K562 (cell line): ENCODE measurements at regions not wholly inside any gene's neighbourhood (a gene's known extent, or its start where the extent isn't known, plus 50 kb on each side); places are given as distances from the start of the nearest gene placed in this dataset.

Source experiments
- ARHGAP35 ChIP-seq: fragments of 450-650 bp; IDR thresholded peaks from 2 replicates; pipeline ENCODE4 v1.6.1; 2018; ENCODE audit not compliant: partially characterized antibody
- ATF7 ChIP-seq: fragments of 450-650 bp; IDR thresholded peaks from 2 replicates; pipeline ENCODE4 v1.7.1; 2014; ENCODE audit warnings: mild to moderate bottlenecking, moderate library complexity
- ETV6 ChIP-seq, 3 experiments: fragments of 150-350 bp in 1 of 3; sonication (generic) in 1 of 3; formaldehyde crosslinking in 1 of 3; IDR thresholded peaks; 2 replicates each; pipeline versions ENCODE4 v1.6.1 to v1.8.0; 2014 to 2022; ENCODE audit warnings: borderline replicate concordance in 2 of 3, low read depth in 2 of 3, antibody characterized with exemption in 1 of 3, low read length in 1 of 3, mild to moderate bottlenecking in 1 of 3, missing genetic modification reagents in 1 of 3
- FOXK2 ChIP-seq, 2 experiments: fragments of 450-650 bp; IDR thresholded peaks in 1 of 2; conservative IDR thresholded peaks in 1 of 2; 2 replicates each; pipeline ENCODE4 v1.6.1; 2016; ENCODE audit warnings: low read depth in 2 of 2, mild to moderate bottlenecking in 1 of 2
- HDAC1 ChIP-seq, 2 experiments: fragments of 450-650 bp; IDR thresholded peaks; 2 replicates each; pipeline ENCODE4 v1.6.1; 2016 to 2017; ENCODE audit warnings: inconsistent platforms in 1 of 2, mild to moderate bottlenecking in 1 of 2, moderate library complexity in 1 of 2
- MED1 ChIP-seq: sonication (generic); formaldehyde crosslinking; IDR thresholded peaks from 2 replicates; pipeline ENCODE4 v1.8.1; 2023; ENCODE audit warnings: missing genetic modification reagents, borderline replicate concordance
- MIER1 ChIP-seq: fragments of 450-650 bp; IDR thresholded peaks from 2 replicates; pipeline ENCODE4 v1.6.1; 2016; ENCODE audit warnings: antibody characterized with exemption, mild to moderate bottlenecking, low read depth
- PCBP2 ChIP-seq: fragments of 200-400 bp; formaldehyde crosslinking; IDR thresholded peaks from 2 replicates; pipeline ENCODE4 v1.6.1; 2018; ENCODE audit warnings: low read length, low read depth, mild to moderate bottlenecking, moderate library complexity; ENCODE audit not compliant: poor library complexity, severe bottlenecking
- ZNF445 ChIP-seq: fragments of 250-450 bp; sonication (Bioruptor Pico); IDR thresholded peaks from 2 replicates; pipeline ENCODE4 v1.4.0; 2020; ENCODE audit warnings: low read depth, mild to moderate bottlenecking, moderate library complexity
- TF ChIP-seq, protein P1 (sequence below): IDR thresholded peaks from 2 replicates; pipeline ENCODE4 v1.6.1; 2012; ENCODE audit warnings: low read depth, low read length, improper control_type of control experiment, borderline replicate concordance
- TF ChIP-seq, protein P2 (sequence below): sonication (generic); formaldehyde crosslinking; IDR thresholded peaks from 2 replicates; pipeline ENCODE4 v1.8.0; 2022; ENCODE audit warnings: mild to moderate bottlenecking, missing genetic modification reagents
- TF ChIP-seq, protein P3 (sequence below): fragments of 250-450 bp; sonication (Bioruptor Pico); IDR thresholded peaks from 2 replicates; pipeline ENCODE4 v1.5.1; 2021; ENCODE audit warnings: mild to moderate bottlenecking
- TF ChIP-seq, protein P4 (sequence below): fragments of 200-800 bp; sonication (Bioruptor generic); IDR thresholded peaks from 2 replicates; pipeline ENCODE4 v1.6.1; 2017; ENCODE audit warnings: missing genetic modification characterization, missing compliant biosample characterization

GRCh38 chr5:149429839-149430721, 51.0 kb upstream of the IL17B start (continued):
- TF ChIP-seq, protein P1, sequence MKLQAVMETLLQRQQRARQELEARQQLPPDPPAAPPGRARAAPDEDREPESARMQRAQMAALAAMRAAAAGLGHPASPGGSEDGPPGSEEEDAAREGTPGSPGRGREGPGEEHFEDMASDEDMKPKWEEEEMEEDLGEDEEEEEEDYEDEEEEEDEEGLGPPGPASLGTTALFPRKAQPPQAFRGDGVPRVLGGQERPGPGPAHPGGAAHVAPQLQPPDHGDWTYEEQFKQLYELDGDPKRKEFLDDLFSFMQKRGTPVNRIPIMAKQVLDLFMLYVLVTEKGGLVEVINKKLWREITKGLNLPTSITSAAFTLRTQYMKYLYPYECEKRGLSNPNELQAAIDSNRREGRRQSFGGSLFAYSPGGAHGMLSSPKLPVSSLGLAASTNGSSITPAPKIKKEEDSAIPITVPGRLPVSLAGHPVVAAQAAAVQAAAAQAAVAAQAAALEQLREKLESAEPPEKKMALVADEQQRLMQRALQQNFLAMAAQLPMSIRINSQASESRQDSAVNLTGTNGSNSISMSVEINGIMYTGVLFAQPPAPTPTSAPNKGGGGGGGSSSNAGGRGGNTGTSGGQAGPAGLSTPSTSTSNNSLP = peak; percentile 76; the same call in 1 of the 2 replicates
- TF ChIP-seq HDAC1 (IDR thresholded peaks at IDR 0.05) (0 out of 4 replicates have a peak, but pooled peaks of 1 of the 2 experiments have one; percentile 13), ARHGAP35 (no peak), FOXK2 (conservative IDR thresholded peaks at IDR 0.05 in 1 of 2, IDR thresholded peaks at IDR 0.05 in 1 of 2; ENCODE audit: low read depth in 2 of 2) (peak; percentile 53 to 78), ATF7 (peak; percentile 64), ETV6 (IDR thresholded peaks at IDR 0.05; ENCODE audit: borderline replicate concordance in 1 of 2, low read depth in 2 of 2, low read length in 1 of 2) (peak in 1 of 2 experiments; percentile 52; a peak in 1 of 4 replicates), ETV6 (CRISPR knock-in tag; IDR thresholded peaks at IDR 0.05; ENCODE audit: borderline replicate concordance) (no peak), MIER1 (no peak), MED1 (CRISPR knock-in tag) (no peak), ZNF445 (CRISPR knock-in tag) (no peak), PCBP2 (no peak)
- TF ChIP-seq, protein P2, sequence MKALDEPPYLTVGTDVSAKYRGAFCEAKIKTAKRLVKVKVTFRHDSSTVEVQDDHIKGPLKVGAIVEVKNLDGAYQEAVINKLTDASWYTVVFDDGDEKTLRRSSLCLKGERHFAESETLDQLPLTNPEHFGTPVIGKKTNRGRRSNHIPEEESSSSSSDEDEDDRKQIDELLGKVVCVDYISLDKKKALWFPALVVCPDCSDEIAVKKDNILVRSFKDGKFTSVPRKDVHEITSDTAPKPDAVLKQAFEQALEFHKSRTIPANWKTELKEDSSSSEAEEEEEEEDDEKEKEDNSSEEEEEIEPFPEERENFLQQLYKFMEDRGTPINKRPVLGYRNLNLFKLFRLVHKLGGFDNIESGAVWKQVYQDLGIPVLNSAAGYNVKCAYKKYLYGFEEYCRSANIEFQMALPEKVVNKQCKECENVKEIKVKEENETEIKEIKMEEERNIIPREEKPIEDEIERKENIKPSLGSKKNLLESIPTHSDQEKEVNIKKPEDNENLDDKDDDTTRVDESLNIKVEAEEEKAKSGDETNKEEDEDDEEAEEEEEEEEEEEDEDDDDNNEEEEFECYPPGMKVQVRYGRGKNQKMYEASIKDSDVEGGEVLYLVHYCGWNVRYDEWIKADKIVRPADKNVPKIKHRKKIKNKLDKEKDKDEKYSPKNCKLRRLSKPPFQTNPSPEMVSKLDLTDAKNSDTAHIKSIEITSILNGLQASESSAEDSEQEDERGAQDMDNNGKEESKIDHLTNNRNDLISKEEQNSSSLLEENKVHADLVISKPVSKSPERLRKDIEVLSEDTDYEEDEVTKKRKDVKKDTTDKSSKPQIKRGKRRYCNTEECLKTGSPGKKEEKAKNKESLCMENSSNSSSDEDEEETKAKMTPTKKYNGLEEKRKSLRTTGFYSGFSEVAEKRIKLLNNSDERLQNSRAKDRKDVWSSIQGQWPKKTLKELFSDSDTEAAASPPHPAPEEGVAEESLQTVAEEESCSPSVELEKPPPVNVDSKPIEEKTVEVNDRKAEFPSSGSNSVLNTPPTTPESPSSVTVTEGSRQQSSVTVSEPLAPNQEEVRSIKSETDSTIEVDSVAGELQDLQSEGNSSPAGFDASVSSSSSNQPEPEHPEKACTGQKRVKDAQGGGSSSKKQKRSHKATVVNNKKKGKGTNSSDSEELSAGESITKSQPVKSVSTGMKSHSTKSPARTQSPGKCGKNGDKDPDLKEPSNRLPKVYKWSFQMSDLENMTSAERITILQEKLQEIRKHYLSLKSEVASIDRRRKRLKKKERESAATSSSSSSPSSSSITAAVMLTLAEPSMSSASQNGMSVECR (CRISPR knock-in tag) = peak; percentile 66; the same call in 1 of the 2 replicates
- TF ChIP-seq, protein P3, sequence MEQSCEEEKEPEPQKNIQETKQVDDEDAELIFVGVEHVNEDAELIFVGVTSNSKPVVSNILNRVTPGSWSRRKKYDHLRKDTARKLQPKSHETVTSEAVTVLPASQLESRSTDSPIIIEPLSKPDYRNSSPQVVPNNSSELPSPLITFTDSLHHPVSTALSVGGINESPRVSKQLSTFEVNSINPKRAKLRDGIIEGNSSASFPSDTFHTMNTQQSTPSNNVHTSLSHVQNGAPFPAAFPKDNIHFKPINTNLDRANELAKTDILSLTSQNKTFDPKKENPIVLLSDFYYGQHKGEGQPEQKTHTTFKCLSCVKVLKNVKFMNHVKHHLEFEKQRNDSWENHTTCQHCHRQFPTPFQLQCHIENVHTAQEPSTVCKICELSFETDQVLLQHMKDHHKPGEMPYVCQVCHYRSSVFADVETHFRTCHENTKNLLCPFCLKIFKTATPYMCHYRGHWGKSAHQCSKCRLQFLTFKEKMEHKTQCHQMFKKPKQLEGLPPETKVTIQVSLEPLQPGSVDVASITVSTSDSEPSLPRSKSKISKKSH (CRISPR knock-in tag) = no peak
- TF ChIP-seq, protein P4, sequence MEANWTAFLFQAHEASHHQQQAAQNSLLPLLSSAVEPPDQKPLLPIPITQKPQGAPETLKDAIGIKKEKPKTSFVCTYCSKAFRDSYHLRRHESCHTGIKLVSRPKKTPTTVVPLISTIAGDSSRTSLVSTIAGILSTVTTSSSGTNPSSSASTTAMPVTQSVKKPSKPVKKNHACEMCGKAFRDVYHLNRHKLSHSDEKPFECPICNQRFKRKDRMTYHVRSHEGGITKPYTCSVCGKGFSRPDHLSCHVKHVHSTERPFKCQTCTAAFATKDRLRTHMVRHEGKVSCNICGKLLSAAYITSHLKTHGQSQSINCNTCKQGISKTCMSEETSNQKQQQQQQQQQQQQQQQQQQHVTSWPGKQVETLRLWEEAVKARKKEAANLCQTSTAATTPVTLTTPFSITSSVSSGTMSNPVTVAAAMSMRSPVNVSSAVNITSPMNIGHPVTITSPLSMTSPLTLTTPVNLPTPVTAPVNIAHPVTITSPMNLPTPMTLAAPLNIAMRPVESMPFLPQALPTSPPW (CRISPR knock-in tag) = peak; percentile 88
